IMR-90 (cell line): ENCODE measurements at regions not wholly inside any gene's neighbourhood (a gene's known extent, or its start where the extent isn't known, plus 50 kb on each side); places are given as distances from the start of the nearest gene placed in this dataset.

Experiments used
- ATAC-seq: fragments of 200-7000 bp; cut with Tn5 transposase; 2 replicates; pipeline ENCODE4 v1.9.1; 2020; ENCODE audit warnings: low read depth, mild to moderate bottlenecking, moderate library complexity
- BruUV-seq: library from RNA; stranded (reverse); fragments of 400-500 nt; replicated peaks from 2 replicates; lab custom pipeline; 2021; lab: Mats Ljungman, UMichigan
- CTCF ChIA-PET: fragments of 300-600 bp; formaldehyde crosslinking; extraction: SDS; loops from one replicate; lab custom pipeline; 2021; ENCODE audit warnings: antibody characterized with exemption; lab: Yijun Ruan, JAX
- POLR2A ChIA-PET: fragments of 300-600 bp; sonication (Branson Sonifier 250); formaldehyde crosslinking; loops from one replicate; lab custom pipeline; 2022; ENCODE audit warnings: antibody characterized with exemption; ENCODE audit not compliant: unreplicated experiment; lab: Charles Lee
- DNase-seq: peaks from one replicate; pipeline ENCODE4 v3.0.0; 2013
- H2AFZ ChIP-seq: replicated peaks from 2 replicates; pipeline ENCODE3; 2013; ENCODE audit warnings: low read length, mild to moderate bottlenecking; ENCODE audit not compliant: poor library complexity
- H2AK5ac ChIP-seq: 2 replicates; pipeline ENCODE4 v1.6.1; 2013; ENCODE audit warnings: low read depth, low read length, inconsistent platforms
- H2AK9ac ChIP-seq: replicated peaks from 2 replicates; pipeline ENCODE3; 2013; ENCODE audit warnings: mild to moderate bottlenecking, low read depth, low read length, moderate library complexity; ENCODE audit not compliant: poor library complexity
- H2BK120ac ChIP-seq: 2 replicates; pipeline ENCODE4 v1.6.1; 2013; ENCODE audit warnings: low read depth, low read length, inconsistent platforms
- H2BK15ac ChIP-seq: 3 replicates; pipeline ENCODE4 v1.6.1; 2013; ENCODE audit warnings: low read depth, low read length, inconsistent platforms
- H2BK20ac ChIP-seq: 2 replicates; pipeline ENCODE4 v1.6.1; 2013; ENCODE audit warnings: low read depth, mild to moderate bottlenecking, inconsistent platforms, low read length, moderate library complexity
- H2BK5ac ChIP-seq: 2 replicates; pipeline ENCODE4 v1.6.1; 2013; ENCODE audit warnings: mild to moderate bottlenecking, low read depth, low read length, inconsistent platforms; ENCODE audit not compliant: poor library complexity, severe bottlenecking
- H3K14ac ChIP-seq: replicated peaks from 2 replicates; pipeline ENCODE4 v1.6.1; 2013; ENCODE audit warnings: low read depth, low read length, inconsistent platforms
- H3K18ac ChIP-seq: 2 replicates; pipeline ENCODE4 v1.6.1; 2013; ENCODE audit warnings: low read depth, low read length, control low read depth
- H3K23ac ChIP-seq: 2 replicates; pipeline ENCODE4 v1.6.1; 2013; ENCODE audit warnings: low read depth, low read length, inconsistent platforms
- H3K27ac ChIP-seq: 2 replicates; pipeline ENCODE4 v1.5.1; 2013; ENCODE audit warnings: mild to moderate bottlenecking, control low read depth, low read length; ENCODE audit not compliant: insufficient read depth
- H3K27me3 ChIP-seq: 2 replicates; pipeline ENCODE4 v1.6.1; 2013; ENCODE audit warnings: low read length; ENCODE audit not compliant: control insufficient read depth, insufficient read depth
- H3K36me3 ChIP-seq: 2 replicates; pipeline ENCODE4 v1.6.1; 2013; ENCODE audit warnings: low read length, mixed read lengths; ENCODE audit not compliant: control insufficient read depth, insufficient read depth
- H3K4ac ChIP-seq: 2 replicates; pipeline ENCODE4 v1.6.1; 2013; ENCODE audit warnings: low read depth, low read length, inconsistent platforms
- H3K4me1 ChIP-seq: 2 replicates; pipeline ENCODE4 v1.6.1; 2013; ENCODE audit warnings: low read length, mixed read lengths; ENCODE audit not compliant: control insufficient read depth, insufficient read depth
- H3K4me2 ChIP-seq: 2 replicates; pipeline ENCODE4 v1.6.1; 2013; ENCODE audit warnings: low read depth, mild to moderate bottlenecking, control low read depth, low read length, moderate library complexity
- H3K4me3 ChIP-seq: 2 replicates; pipeline ENCODE4 v1.5.1; 2013; ENCODE audit warnings: low read depth, mild to moderate bottlenecking, control low read depth, low read length, moderate library complexity; ENCODE audit not compliant: insufficient read depth
- H3K56ac ChIP-seq: 2 replicates; pipeline ENCODE4 v1.6.1; 2013; ENCODE audit warnings: low read length, inconsistent platforms; ENCODE audit not compliant: insufficient read depth; ENCODE audit errors: extremely low read depth
- H3K79me1 ChIP-seq, 2 experiments: 2 replicates each; pipeline ENCODE4 v1.6.1; 2013; ENCODE audit warnings: low read length in 2 of 2, inconsistent platforms in 1 of 2, low read depth in 1 of 2
- H3K9ac ChIP-seq: 2 replicates; pipeline ENCODE4 v1.6.1; 2013; ENCODE audit warnings: low read depth, low read length, control low read depth
- H3K9me1 ChIP-seq: 2 replicates; pipeline ENCODE4 v1.6.1; 2013; ENCODE audit warnings: low read length, inconsistent platforms; ENCODE audit not compliant: insufficient read depth
- H3K9me3 ChIP-seq: 2 replicates; pipeline ENCODE4 v1.6.1; 2013; ENCODE audit warnings: low read length; ENCODE audit not compliant: control insufficient read depth, insufficient read depth
- H4K20me1 ChIP-seq: 2 replicates; pipeline ENCODE4 v1.6.1; 2013; ENCODE audit warnings: low read length, inconsistent platforms; ENCODE audit not compliant: insufficient read depth
- H4K5ac ChIP-seq: 2 replicates; pipeline ENCODE4 v1.6.1; 2013; ENCODE audit warnings: mild to moderate bottlenecking, low read depth, low read length, control low read depth
- H4K8ac ChIP-seq, 2 experiments: 2 replicates each; pipeline ENCODE4 v1.6.1; 2013; ENCODE audit warnings: low read depth in 2 of 2, low read length in 2 of 2, control low read depth in 1 of 2, inconsistent platforms in 1 of 2
- H4K91ac ChIP-seq: 2 replicates; pipeline ENCODE4 v1.6.1; 2013; ENCODE audit warnings: low read depth, low read length, inconsistent platforms; ENCODE audit not compliant: insufficient read depth
- CTCF ChIP-seq: conservative IDR thresholded peaks from 2 replicates; pipeline ENCODE4 v1.5.1; 2012; ENCODE audit warnings: mild to moderate bottlenecking, low read depth, low read length, improper control_type of control experiment
- WGBS, 2 experiments: methylation state at CpG; one replicate each; pipeline versions ENCODE4 v1.1.5 to v1.1.7; 2013; ENCODE audit warnings: missing lambda C conversion rate in 2 of 2; ENCODE audit not compliant: insufficient read length in 1 of 2; ENCODE audit errors: extremely low coverage in 2 of 2; 5-methylcytosine and 5-hydroxymethylcytosine counted together
- dilution Hi-C: fragments of 300-500 bp; cut with HindIII; formaldehyde crosslinking; loops from one replicate; pipeline ENCODE4 v1.14.3; 2018; ENCODE audit warnings: low sequenced_read_pairs; ENCODE audit not compliant: unreplicated experiment
- in situ Hi-C: fragments of 300-500 bp; cut with MboI; formaldehyde crosslinking; loops from 3 replicates; pipeline ENCODE4 v1.14.3; 2019; ENCODE audit warnings: low sequenced_read_pairs, inconsistent platforms, mixed read lengths
- intact Hi-C: fragments of 100-400 bp; cut with micrococcal nuclease; formaldehyde crosslinking; loops from 2 replicates; pipeline ENCODE4 v1.10.0; 2022

GRCh38 chr18:39620551-39621168, 2055.1 kb upstream of the CELF4 start:
- dilution Hi-C loops, result no loop called here
- no peak overlapping the region for H3K18ac ChIP-seq
- in situ Hi-C loops, result no loop called here
- no peak overlapping the region for H4K8ac ChIP-seq
- intact Hi-C loops, result no loop called here
- H3K56ac ChIP-seq, result no peak overlapping the region
- no TSS peak for BruUV-seq
- no peak overlapping the region for H2BK120ac ChIP-seq
- no peak overlapping the region for H2AFZ ChIP-seq
- H2AK5ac ChIP-seq, result no peak overlapping the region
- DNase-seq (no peak), ATAC-seq (no peak)
- WGBS, 2 experiments, result no CpG with 5 or more reads among the region's 2 CpGs
- H3K4me3 ChIP-seq, result no peak overlapping the region
- POLR2A ChIA-PET, result no interaction called here
- no peak overlapping the region for H2BK20ac ChIP-seq
- H3K27ac ChIP-seq, result no peak overlapping the region
- no peaks in the 10 kb centered on the region for H3K79me1 ChIP-seq
- no peak overlapping the region for H3K14ac ChIP-seq
- H3K9me3 ChIP-seq, result no peaks in the 10 kb centered on the region
- H3K4me2 ChIP-seq, result no peak overlapping the region
- no peak overlapping the region for H2AK9ac ChIP-seq
- no peak overlapping the region for H4K91ac ChIP-seq
- no peak overlapping the region for H4K5ac ChIP-seq
- TF ChIP-seq CTCF, result no peak
- no peak overlapping the region for H2BK5ac ChIP-seq
- no peaks in the 10 kb centered on the region for H3K36me3 ChIP-seq
- H2BK15ac ChIP-seq, result no peak overlapping the region
- H3K9ac ChIP-seq, result no peak overlapping the region
- H3K27me3 ChIP-seq, result no peaks in the 10 kb centered on the region
- CTCF ChIA-PET, result no interaction called here
- H3K4ac ChIP-seq, result no peak overlapping the region
- H3K4me1 ChIP-seq, result peaks cover 2% of the 10 kb centered on the region; the same call in 1 of the 2 replicates
- no peaks in the 10 kb centered on the region for H4K20me1 ChIP-seq
- H3K9me1 ChIP-seq, result no peaks in the 10 kb centered on the region
- H3K23ac ChIP-seq, result no peak overlapping the region
